GM23248 (cell line): ENCODE measurements at regions not wholly inside any gene's neighbourhood (a gene's known extent, or its start where the extent isn't known, plus 50 kb on each side); places are given as distances from the start of the nearest gene placed in this dataset.

ENCODE experiments used
- DNase-seq: peaks from one replicate; pipeline ENCODE4 v3.0.0-alpha.2; 2015
- H2AFZ ChIP-seq: fragments of 200-600 bp; sonication (generic); 2 replicates; pipeline ENCODE4 v1.6.1; 2016; ENCODE audit warnings: antibody characterized with exemption
- H3F3A ChIP-seq: fragments of 200-600 bp; sonication (generic); 2 replicates; pipeline ENCODE4 v1.6.1; 2016; ENCODE audit warnings: mild to moderate bottlenecking, antibody characterized with exemption, mixed run types; ENCODE audit not compliant: insufficient read depth
- H3K27ac ChIP-seq: fragments of 200-600 bp; sonication (generic); 2 replicates; pipeline ENCODE4 v1.5.1; 2016; ENCODE audit warnings: mild to moderate bottlenecking
- H3K27me3 ChIP-seq: fragments of 200-600 bp; sonication (generic); replicated peaks from 2 replicates; pipeline ENCODE4 v1.6.1; 2016; ENCODE audit warnings: mild to moderate bottlenecking; ENCODE audit not compliant: insufficient read depth
- H3K36me3 ChIP-seq: fragments of 200-600 bp; sonication (generic); 2 replicates; pipeline ENCODE4 v1.6.1; 2016; ENCODE audit warnings: low read depth, mild to moderate bottlenecking
- H3K4me1 ChIP-seq: fragments of 200-600 bp; sonication (generic); 2 replicates; pipeline ENCODE4 v1.6.1; 2016; ENCODE audit warnings: mild to moderate bottlenecking; ENCODE audit not compliant: insufficient read depth
- H3K4me2 ChIP-seq: fragments of 200-600 bp; sonication (generic); one replicate; pipeline ENCODE4 v1.6.1; 2016; ENCODE audit warnings: mild to moderate bottlenecking; ENCODE audit not compliant: unreplicated experiment
- H3K4me3 ChIP-seq: fragments of 200-600 bp; sonication (generic); 2 replicates; pipeline ENCODE4 v1.5.1; 2016; ENCODE audit warnings: mild to moderate bottlenecking
- H3K79me2 ChIP-seq: fragments of 200-600 bp; sonication (generic); 2 replicates; pipeline ENCODE4 v1.6.1; 2016; ENCODE audit warnings: mild to moderate bottlenecking; ENCODE audit not compliant: insufficient read depth
- H3K9ac ChIP-seq: fragments of 200-600 bp; sonication (generic); 2 replicates; pipeline ENCODE4 v1.6.1; 2016; ENCODE audit warnings: mild to moderate bottlenecking
- H3K9me2 ChIP-seq: fragments of 200-600 bp; sonication (generic); 2 replicates; pipeline ENCODE4 v1.6.1; 2016; ENCODE audit warnings: mixed run types, mild to moderate bottlenecking, moderate library complexity; ENCODE audit not compliant: insufficient read depth
- H3K9me3 ChIP-seq: fragments of 200-600 bp; sonication (generic); one replicate; pipeline ENCODE4 v1.6.1; 2017; ENCODE audit warnings: low read depth
- H4K20me1 ChIP-seq: fragments of 200-600 bp; sonication (generic); 2 replicates; pipeline ENCODE4 v1.6.0; 2016; ENCODE audit not compliant: insufficient read depth
- EZH2 ChIP-seq: fragments of 200-600 bp; sonication (generic); IDR thresholded peaks from 2 replicates; pipeline ENCODE4 v1.6.1; 2018; ENCODE audit warnings: antibody characterized with exemption, mild to moderate bottlenecking; ENCODE audit not compliant: insufficient read depth, poor library complexity, severe bottlenecking
- EZH2phosphoT487 ChIP-seq: fragments of 200-600 bp; sonication (generic); IDR thresholded peaks from 2 replicates; pipeline ENCODE4 v1.6.1; 2018; ENCODE audit warnings: antibody characterized with exemption, moderate library complexity, mild to moderate bottlenecking, low read depth; ENCODE audit not compliant: insufficient read depth
- WGBS, 2 experiments: methylation state at CpG; one replicate each; pipeline ENCODE4 v1.1.6; 2015 to 2017; ENCODE audit warnings: low lambda C conversion rate in 2 of 2, low coverage in 1 of 2; ENCODE audit errors: missing lambda C conversion rate in 2 of 2; 5-methylcytosine and 5-hydroxymethylcytosine counted together
- in situ Hi-C: fragments of 300-500 bp; cut with MboI; formaldehyde crosslinking; loops from 2 replicates; pipeline ENCODE4 v1.15.0; 2020

DNA sequence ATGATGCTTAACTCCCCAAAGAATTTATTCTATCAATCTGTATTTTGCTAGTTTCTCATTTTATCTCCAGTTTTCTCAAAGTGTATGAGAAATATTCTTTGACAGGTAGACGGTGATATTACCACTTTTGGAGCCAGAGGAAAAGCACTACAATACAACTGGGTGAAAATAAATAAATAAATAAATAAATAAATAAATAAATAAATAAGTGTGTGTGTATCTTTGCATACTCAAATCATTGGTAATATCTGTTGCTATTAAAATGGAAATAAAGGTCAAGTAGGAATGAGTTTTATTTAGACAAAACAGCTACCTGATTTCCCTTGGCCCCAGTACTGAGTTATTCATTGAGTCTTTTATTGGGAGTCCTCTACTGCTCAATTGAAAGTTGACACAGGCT, 114.3 kb downstream of the RBMX2 start:
- no peak for TF ChIP-seq EZH2
- TF ChIP-seq EZH2phosphoT487: no peak

GRCh38 chrX:130523460-130524394, 121.9 kb downstream of the RBMX2 start:
- H3K9me2 ChIP-seq: no peaks in the 10 kb centered on the region
- H3K27me3 ChIP-seq: no peaks in the 10 kb centered on the region
- H3K4me3 ChIP-seq: no peak overlapping the region
- H3K36me3 ChIP-seq: no peaks in the 10 kb centered on the region
- H3K9ac ChIP-seq: no peak overlapping the region
- no peak for DNase-seq
- H3K79me2 ChIP-seq: no peaks in the 10 kb centered on the region
- H2AFZ ChIP-seq: no peak overlapping the region
- no peak overlapping the region for H3K4me2 ChIP-seq
- H3K9me3 ChIP-seq: no peaks in the 10 kb centered on the region
- TF ChIP-seq EZH2phosphoT487 (no peak), EZH2 (no peak)
- H3K27ac ChIP-seq: no peak overlapping the region
- H3K4me1 ChIP-seq: no peaks in the 10 kb centered on the region
- no peaks in the 10 kb centered on the region for H4K20me1 ChIP-seq
- 65 to 78% methylated on average over 19 to 38 of the region's 42 CpGs for WGBS, 2 experiments
- no peaks in the 10 kb centered on the region for H3F3A ChIP-seq
- in situ Hi-C loops: no loop called here

More for the DNA sequence above, 114.3 kb downstream of the RBMX2 start:
- DNase-seq: no peak
- H3K27ac ChIP-seq: no peak overlapping the region
- H3K4me3 ChIP-seq: no peak overlapping the region
- no peak overlapping the region for H3K9ac ChIP-seq
- H3K27me3 ChIP-seq: no peaks in the 10 kb centered on the region
- no peak overlapping the region for H3K4me2 ChIP-seq
- H3K4me1 ChIP-seq: no peaks in the 10 kb centered on the region
- no peaks in the 10 kb centered on the region for H3K36me3 ChIP-seq
- in situ Hi-C loops: no loop called here
- no peaks in the 10 kb centered on the region for H3K9me2 ChIP-seq
- H4K20me1 ChIP-seq: no peaks in the 10 kb centered on the region
- WGBS, 2 experiments: 52 to 63% methylated on average over 1 of the region's 1 CpG
- H2AFZ ChIP-seq: no peak overlapping the region
- no peaks in the 10 kb centered on the region for H3K79me2 ChIP-seq
- no peaks in the 10 kb centered on the region for H3K9me3 ChIP-seq
- no peaks in the 10 kb centered on the region for H3F3A ChIP-seq

DNA sequence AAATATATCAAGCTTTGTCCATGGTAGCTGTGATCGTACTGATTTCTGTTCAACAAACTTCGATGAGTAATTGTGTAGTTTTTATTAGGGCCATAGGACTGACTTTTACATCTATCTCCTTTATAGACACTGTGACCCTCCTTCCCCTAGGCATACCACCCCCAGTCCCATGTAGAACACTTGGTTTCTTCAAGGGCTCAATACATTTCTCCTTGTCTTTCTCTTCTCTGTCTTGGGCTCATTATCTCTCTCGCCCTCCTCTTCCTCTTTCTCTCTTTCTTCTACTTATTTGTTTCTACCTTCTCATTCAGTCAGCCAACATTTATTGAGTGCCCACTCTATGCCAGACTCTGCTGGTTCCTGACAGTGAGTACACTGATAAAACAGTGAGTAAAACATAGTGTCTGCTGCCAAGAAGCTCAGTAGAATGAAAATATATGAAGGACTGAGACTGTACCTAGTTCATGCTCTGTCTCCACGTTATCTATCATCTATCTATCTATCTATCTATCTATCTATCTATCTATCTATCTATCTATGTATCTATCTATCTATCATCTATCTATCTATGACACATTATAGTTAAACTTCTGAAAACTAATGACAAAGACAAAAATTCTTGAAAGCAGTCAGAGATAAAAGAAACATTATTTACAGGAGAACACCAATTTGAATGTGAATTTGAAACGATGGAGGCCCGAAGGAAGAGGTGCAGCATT, 122.8 kb downstream of the RBMX2 start:
- Histone ChIP-seq H2AFZ (no peak overlapping the region), H4K20me1 (no peaks in the 10 kb centered on the region), H3K36me3 (no peaks in the 10 kb centered on the region), H3K9me2 (no peaks in the 10 kb centered on the region), H3K9me3 (no peaks in the 10 kb centered on the region), H3K4me2 (no peak overlapping the region), H3K9ac (no peak overlapping the region), H3K27ac (no peak overlapping the region), H3K4me3 (no peak overlapping the region), H3K79me2 (no peaks in the 10 kb centered on the region), H3K27me3 (no peaks in the 10 kb centered on the region), H3K4me1 (no peaks in the 10 kb centered on the region), H3F3A (no peaks in the 10 kb centered on the region)
- TF ChIP-seq EZH2phosphoT487 (no peak), EZH2 (no peak)
- in situ Hi-C loops: no loop called here
- no peak for DNase-seq
- 39 to 51% methylated on average over 5 to 6 of the region's 6 CpGs for WGBS, 2 experiments

- no peak overlapping the region for H2AFZ ChIP-seq
- no peaks in the 10 kb centered on the region for H3K4me1 ChIP-seq
- in situ Hi-C loops: no loop called here
- H3K36me3 ChIP-seq: no peaks in the 10 kb centered on the region
- no peaks in the 10 kb centered on the region for H3K9me2 ChIP-seq
- no peaks in the 10 kb centered on the region for H3K79me2 ChIP-seq
- no peaks in the 10 kb centered on the region for H4K20me1 ChIP-seq
- no peak overlapping the region for H3K4me3 ChIP-seq
- H3K4me2 ChIP-seq: no peak overlapping the region
- no peak overlapping the region for H3K9ac ChIP-seq
- 3 to 24% methylated on average over 3 to 4 of the region's 4 CpGs for WGBS, 2 experiments
- no peak overlapping the region for H3K27ac ChIP-seq
- H3K9me3 ChIP-seq: no peaks in the 10 kb centered on the region
- DNase-seq: peak; percentile 4
- no peak for TF ChIP-seq EZH2
- TF ChIP-seq EZH2phosphoT487: no peak
- no peaks in the 10 kb centered on the region for H3F3A ChIP-seq
- no peaks in the 10 kb centered on the region for H3K27me3 ChIP-seq
Measured at GRCh38 chrX:130529531-130529930, 127.7 kb downstream of the RBMX2 start.
